ENCODE measurements at regions not wholly inside any gene's neighbourhood (a gene's known extent, or its start where the extent isn't known, plus 50 kb on each side); places are given as distances from the start of the nearest gene placed in this dataset.
"Not testable (repeated sequence)": the region's sequence is repeated elsewhere in the genome, so short reads cannot be mapped to it uniquely, and the experiment has no call there.

DNA sequence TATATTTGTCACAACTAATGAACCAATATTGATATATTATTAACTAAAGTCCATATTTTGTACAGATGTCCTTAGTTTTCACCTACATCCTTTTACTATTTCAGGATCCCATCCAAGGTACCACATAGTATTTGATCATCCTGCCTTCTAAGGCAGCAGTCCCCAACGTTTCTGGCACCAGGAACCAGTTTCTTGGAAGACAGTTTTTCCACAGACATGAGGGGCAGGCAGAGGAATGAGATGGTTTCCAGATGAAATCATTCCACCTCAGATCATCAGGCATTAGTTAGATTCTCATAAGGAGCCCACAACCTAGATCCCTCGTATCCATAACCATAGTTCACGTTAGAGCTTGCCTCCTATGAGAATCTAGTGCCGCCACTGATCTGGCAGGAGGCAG is 82.8 kb upstream of the BCL2L14 start:
- no peaks in the 10 kb centered on the region for H3K36me3 Mint-ChIP-seq (ENCODE audit: low read depth)
- no peak overlapping the region for H3K4me3 Mint-ChIP-seq
- H3K27ac Mint-ChIP-seq (ENCODE audit: unreplicated experiment): no peak overlapping the region
- no peak for DNase-seq (ENCODE audit: low read depth, low spot score)
- no peaks in the 10 kb centered on the region for H3K4me1 Mint-ChIP-seq
- H3K27me3 Mint-ChIP-seq (ENCODE audit: low read depth): no peaks in the 10 kb centered on the region
- TF ChIP-seq, protein P1, sequence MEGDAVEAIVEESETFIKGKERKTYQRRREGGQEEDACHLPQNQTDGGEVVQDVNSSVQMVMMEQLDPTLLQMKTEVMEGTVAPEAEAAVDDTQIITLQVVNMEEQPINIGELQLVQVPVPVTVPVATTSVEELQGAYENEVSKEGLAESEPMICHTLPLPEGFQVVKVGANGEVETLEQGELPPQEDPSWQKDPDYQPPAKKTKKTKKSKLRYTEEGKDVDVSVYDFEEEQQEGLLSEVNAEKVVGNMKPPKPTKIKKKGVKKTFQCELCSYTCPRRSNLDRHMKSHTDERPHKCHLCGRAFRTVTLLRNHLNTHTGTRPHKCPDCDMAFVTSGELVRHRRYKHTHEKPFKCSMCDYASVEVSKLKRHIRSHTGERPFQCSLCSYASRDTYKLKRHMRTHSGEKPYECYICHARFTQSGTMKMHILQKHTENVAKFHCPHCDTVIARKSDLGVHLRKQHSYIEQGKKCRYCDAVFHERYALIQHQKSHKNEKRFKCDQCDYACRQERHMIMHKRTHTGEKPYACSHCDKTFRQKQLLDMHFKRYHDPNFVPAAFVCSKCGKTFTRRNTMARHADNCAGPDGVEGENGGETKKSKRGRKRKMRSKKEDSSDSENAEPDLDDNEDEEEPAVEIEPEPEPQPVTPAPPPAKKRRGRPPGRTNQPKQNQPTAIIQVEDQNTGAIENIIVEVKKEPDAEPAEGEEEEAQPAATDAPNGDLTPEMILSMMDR (conservative IDR thresholded peaks at IDR 0.05): no peak
- no peaks in the 10 kb centered on the region for H3K9me3 Mint-ChIP-seq

DNA sequence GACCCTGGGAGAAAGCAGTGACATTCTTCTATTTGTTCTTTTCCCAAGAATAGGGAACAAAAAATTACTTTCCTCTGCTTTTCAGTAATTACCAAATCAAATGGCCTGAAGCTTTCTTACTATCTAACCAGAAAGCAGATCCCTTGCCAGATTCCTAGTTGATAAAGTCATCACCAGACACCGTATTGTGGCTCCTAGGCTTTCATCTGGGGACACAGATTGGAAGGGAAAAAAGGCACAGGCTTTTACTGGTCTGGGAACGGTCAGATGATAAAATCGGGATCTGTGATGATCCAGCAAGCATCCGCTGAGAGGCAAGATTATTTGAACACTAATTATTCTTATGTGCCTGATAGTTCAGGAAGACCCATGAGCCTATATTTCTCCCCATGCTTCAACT is 79.1 kb upstream of the BCL2L14 start:
- H3K27me3 Mint-ChIP-seq (ENCODE audit: low read depth): no peaks in the 10 kb centered on the region

DNA sequence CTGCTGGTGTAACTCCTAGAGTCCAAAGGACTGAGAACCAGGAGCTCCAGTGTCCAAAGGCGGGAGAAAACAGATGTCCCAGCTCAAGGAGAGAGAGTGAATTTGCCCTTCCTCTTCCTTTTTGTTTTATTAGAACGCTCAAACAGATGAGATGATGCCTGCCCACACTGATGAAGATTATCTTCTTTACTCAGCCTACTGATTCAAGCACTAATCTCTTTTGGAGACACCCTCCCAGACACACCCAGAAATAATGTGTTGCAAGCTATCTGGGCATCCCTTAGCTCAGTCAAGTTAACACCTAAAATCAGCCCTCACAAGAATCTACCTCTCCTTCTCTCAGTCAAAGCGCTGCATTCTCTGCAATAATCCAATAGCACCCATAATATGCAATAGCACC is 78.2 kb upstream of the BCL2L14 start:
- TF ChIP-seq, protein P1 (conservative IDR thresholded peaks at IDR 0.05): no peak
- DNase-seq (ENCODE audit: low read depth, low spot score): no peak
- Mint-ChIP-seq H3K4me1 (no peaks in the 10 kb centered on the region), H3K27ac (ENCODE audit: unreplicated experiment) (no peak overlapping the region), H3K9me3 (no peaks in the 10 kb centered on the region), H3K36me3 (ENCODE audit: low read depth) (no peaks in the 10 kb centered on the region), H3K4me3 (no peak overlapping the region), H3K27me3 (ENCODE audit: low read depth) (no peaks in the 10 kb centered on the region)

More for the DNA sequence above, 79.1 kb upstream of the BCL2L14 start:
- H3K4me3 Mint-ChIP-seq: no peak overlapping the region
- no peak overlapping the region for H3K27ac Mint-ChIP-seq (ENCODE audit: unreplicated experiment)
- no peaks in the 10 kb centered on the region for H3K9me3 Mint-ChIP-seq
- no peaks in the 10 kb centered on the region for H3K4me1 Mint-ChIP-seq
- DNase-seq (ENCODE audit: low read depth, low spot score): no peak
- no peaks in the 10 kb centered on the region for H3K36me3 Mint-ChIP-seq (ENCODE audit: low read depth)
- TF ChIP-seq, protein P1 (conservative IDR thresholded peaks at IDR 0.05): no peak

DNA sequence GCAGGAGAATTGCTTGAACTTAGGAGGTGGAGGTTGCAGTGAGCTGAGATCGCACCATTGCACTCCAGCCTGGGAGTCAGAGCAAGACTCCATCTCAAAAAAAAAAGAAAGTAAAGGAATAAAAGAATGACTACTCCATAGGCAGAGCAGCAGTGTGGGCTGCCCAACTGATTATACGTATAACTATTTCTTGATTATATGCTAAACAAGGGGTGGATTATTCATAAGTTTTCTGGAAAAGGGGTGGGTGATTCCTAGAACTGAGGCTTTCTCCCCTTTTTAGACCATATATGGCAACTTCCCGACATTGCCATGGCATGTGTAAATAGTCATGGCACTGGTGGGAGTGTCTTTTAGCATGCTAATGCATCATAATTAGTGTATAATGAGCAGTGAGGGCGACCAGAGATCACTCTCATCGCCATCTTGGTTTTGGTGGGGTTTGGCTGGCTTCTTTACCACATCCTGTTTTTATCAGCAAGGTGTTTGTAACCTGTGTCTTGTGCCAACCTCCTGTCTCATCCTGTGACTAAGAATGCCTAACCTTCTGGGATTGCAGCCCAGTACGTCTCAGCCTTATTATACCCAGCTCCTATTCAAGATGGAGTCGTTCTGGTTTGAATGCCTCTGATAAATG is 72.3 kb upstream of the BCL2L14 start:
- DNase-seq (ENCODE audit: low read depth, low spot score); H3K4me1 Mint-ChIP-seq: not testable (repeated sequence)

DNA sequence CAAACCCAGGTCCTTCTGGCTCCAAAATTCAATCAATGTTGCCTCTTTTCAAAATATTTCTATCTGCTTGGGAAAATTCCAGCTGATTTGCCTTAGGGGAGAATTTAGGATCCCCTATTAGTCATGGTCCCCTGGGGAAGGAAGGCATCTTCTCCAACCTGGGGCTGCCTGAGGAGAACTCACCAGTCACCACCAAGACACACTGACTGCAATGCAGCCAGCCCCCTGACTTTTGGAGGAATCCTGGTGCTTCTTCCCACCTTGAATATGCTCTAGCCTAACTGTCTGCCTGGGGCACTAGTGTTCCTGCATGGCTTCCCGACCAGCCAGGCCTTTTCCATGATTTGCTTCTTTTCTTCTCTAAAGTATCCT is 71.8 kb upstream of the BCL2L14 start:
- TF ChIP-seq, protein P1 (conservative IDR thresholded peaks at IDR 0.05): no peak
- H3K4me1 Mint-ChIP-seq: no peaks in the 10 kb centered on the region
- H3K36me3 Mint-ChIP-seq (ENCODE audit: low read depth): no peaks in the 10 kb centered on the region
- no peak overlapping the region for H3K4me3 Mint-ChIP-seq
- no peaks in the 10 kb centered on the region for H3K9me3 Mint-ChIP-seq
- DNase-seq (ENCODE audit: low read depth, low spot score): no peak
- H3K27ac Mint-ChIP-seq (ENCODE audit: unreplicated experiment): no peak overlapping the region
- H3K27me3 Mint-ChIP-seq (ENCODE audit: low read depth): no peaks in the 10 kb centered on the region

More for the DNA sequence above, 72.3 kb upstream of the BCL2L14 start:
- not testable (repeated sequence) for H3K36me3 Mint-ChIP-seq (ENCODE audit: low read depth); H3K4me3 Mint-ChIP-seq; H3K27ac Mint-ChIP-seq (ENCODE audit: unreplicated experiment); H3K27me3 Mint-ChIP-seq (ENCODE audit: low read depth); H3K9me3 Mint-ChIP-seq

DNA sequence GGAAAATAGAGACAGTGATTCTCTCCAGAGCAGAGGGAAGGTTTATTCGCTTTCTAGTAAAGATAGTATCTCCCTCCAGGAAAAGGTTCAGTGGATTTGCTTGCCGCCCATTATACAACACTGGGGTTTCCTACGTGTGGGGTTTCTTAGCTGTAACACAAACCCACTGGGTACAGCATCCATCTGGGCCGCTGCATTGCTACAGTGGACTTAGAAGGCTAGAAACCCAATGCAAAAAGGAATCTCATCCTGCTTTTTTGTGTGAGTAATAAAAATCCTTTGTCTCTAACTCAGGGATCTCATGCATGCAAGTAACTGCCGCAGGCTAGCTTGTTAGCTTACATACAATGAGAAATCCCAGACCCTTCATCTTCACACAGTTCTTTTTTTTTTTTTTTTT is 67.1 kb upstream of the BCL2L14 start:
- peaks cover 6% of the 10 kb centered on the region for H3K9me3 Mint-ChIP-seq
- H3K4me3 Mint-ChIP-seq: no peak overlapping the region
- H3K27me3 Mint-ChIP-seq (ENCODE audit: low read depth): no peaks in the 10 kb centered on the region
- no peak overlapping the region for H3K27ac Mint-ChIP-seq (ENCODE audit: unreplicated experiment)
- DNase-seq (ENCODE audit: low read depth, low spot score): no peak
- H3K4me1 Mint-ChIP-seq: peaks cover 11% of the 10 kb centered on the region
- TF ChIP-seq, protein P1 (conservative IDR thresholded peaks at IDR 0.05): no peak
- H3K36me3 Mint-ChIP-seq (ENCODE audit: low read depth): no peaks in the 10 kb centered on the region

All from neural crest cell (in vitro differentiated cells).